ENCODE measurements at regions not wholly inside any gene's neighbourhood (a gene's known extent, or its start where the extent isn't known, plus 50 kb on each side); places are given as distances from the start of the nearest gene placed in this dataset.

GRCh38 chr9:87346061-87346665 is 151.5 kb upstream of the DAPK1 start:
- H3K9me3 Mint-ChIP-seq (ENCODE audit: unreplicated experiment) = no peaks in the 10 kb centered on the region
- H3K36me3 Mint-ChIP-seq (ENCODE audit: low read depth, unreplicated experiment) = no peaks in the 10 kb centered on the region
- no peak overlapping the region for H3K4me3 Mint-ChIP-seq (ENCODE audit: unreplicated experiment)
- peaks cover 8% of the 10 kb centered on the region for H3K4me1 Mint-ChIP-seq (ENCODE audit: unreplicated experiment)
- peaks cover under 1% of the 10 kb centered on the region for H3K27me3 Mint-ChIP-seq (ENCODE audit: unreplicated experiment)
- H3K27ac Mint-ChIP-seq (ENCODE audit: unreplicated experiment) = no peak overlapping the region
- DNase-seq (ENCODE audit: low spot score) = no peak
- TF ChIP-seq CTCF (IDR thresholded peaks at IDR 0.05; ENCODE audit: unreplicated experiment) = no peak

GRCh38 chr9:87350915-87351314 is 146.8 kb upstream of the DAPK1 start:
- H3K36me3 Mint-ChIP-seq (ENCODE audit: low read depth, unreplicated experiment) = no peaks in the 10 kb centered on the region
- no peak for DNase-seq (ENCODE audit: low spot score)
- H3K4me1 Mint-ChIP-seq (ENCODE audit: unreplicated experiment) = peaks cover 12% of the 10 kb centered on the region
- H3K27ac Mint-ChIP-seq (ENCODE audit: unreplicated experiment) = no peak overlapping the region
- H3K4me3 Mint-ChIP-seq (ENCODE audit: unreplicated experiment) = no peak overlapping the region
- H3K27me3 Mint-ChIP-seq (ENCODE audit: unreplicated experiment) = peaks cover 4% of the 10 kb centered on the region
- no peaks in the 10 kb centered on the region for H3K9me3 Mint-ChIP-seq (ENCODE audit: unreplicated experiment)
- TF ChIP-seq CTCF (IDR thresholded peaks at IDR 0.05; ENCODE audit: unreplicated experiment) = no peak

- H3K27ac Mint-ChIP-seq (ENCODE audit: unreplicated experiment) = no peak overlapping the region
- H3K27me3 Mint-ChIP-seq (ENCODE audit: unreplicated experiment) = peaks cover 4% of the 10 kb centered on the region
- H3K36me3 Mint-ChIP-seq (ENCODE audit: low read depth, unreplicated experiment) = no peaks in the 10 kb centered on the region
- DNase-seq (ENCODE audit: low spot score) = no peak
- no peak for TF ChIP-seq CTCF (IDR thresholded peaks at IDR 0.05; ENCODE audit: unreplicated experiment)
- H3K9me3 Mint-ChIP-seq (ENCODE audit: unreplicated experiment) = no peaks in the 10 kb centered on the region
- H3K4me1 Mint-ChIP-seq (ENCODE audit: unreplicated experiment) = peaks cover 4% of the 10 kb centered on the region
- H3K4me3 Mint-ChIP-seq (ENCODE audit: unreplicated experiment) = no peak overlapping the region
Observed at GRCh38 chr9:87353301-87353700, 144.4 kb upstream of the DAPK1 start.

- Mint-ChIP-seq H3K4me1 (ENCODE audit: unreplicated experiment) (peaks cover 4% of the 10 kb centered on the region), H3K27ac (ENCODE audit: unreplicated experiment) (no peak overlapping the region), H3K27me3 (ENCODE audit: unreplicated experiment) (peaks cover 4% of the 10 kb centered on the region), H3K36me3 (ENCODE audit: low read depth, unreplicated experiment) (no peaks in the 10 kb centered on the region), H3K9me3 (ENCODE audit: unreplicated experiment) (no peaks in the 10 kb centered on the region), H3K4me3 (ENCODE audit: unreplicated experiment) (no peak overlapping the region)
- no peak for TF ChIP-seq CTCF (IDR thresholded peaks at IDR 0.05; ENCODE audit: unreplicated experiment)
- no peak for DNase-seq (ENCODE audit: low spot score)
Observed at GRCh38 chr9:87354147-87354546, 143.5 kb upstream of the DAPK1 start.

GRCh38 chr9:87357600-87357999 is 140.1 kb upstream of the DAPK1 start:
- no peak for TF ChIP-seq CTCF (IDR thresholded peaks at IDR 0.05; ENCODE audit: unreplicated experiment)
- peaks cover 2% of the 10 kb centered on the region for H3K27me3 Mint-ChIP-seq (ENCODE audit: unreplicated experiment)

More at GRCh38 chr9:87357600-87357999, 140.1 kb upstream of the DAPK1 start:
- DNase-seq (ENCODE audit: low spot score) = no peak
- Mint-ChIP-seq H3K36me3 (ENCODE audit: low read depth, unreplicated experiment) (no peaks in the 10 kb centered on the region), H3K27ac (ENCODE audit: unreplicated experiment) (no peak overlapping the region), H3K4me1 (ENCODE audit: unreplicated experiment) (peaks cover 4% of the 10 kb centered on the region), H3K9me3 (ENCODE audit: unreplicated experiment) (no peaks in the 10 kb centered on the region), H3K4me3 (ENCODE audit: unreplicated experiment) (no peak overlapping the region)
